ENCODE measurements at regions not wholly inside any gene's neighbourhood (a gene's known extent, or its start where the extent isn't known, plus 50 kb on each side); places are given as distances from the start of the nearest gene placed in this dataset.

DNA sequence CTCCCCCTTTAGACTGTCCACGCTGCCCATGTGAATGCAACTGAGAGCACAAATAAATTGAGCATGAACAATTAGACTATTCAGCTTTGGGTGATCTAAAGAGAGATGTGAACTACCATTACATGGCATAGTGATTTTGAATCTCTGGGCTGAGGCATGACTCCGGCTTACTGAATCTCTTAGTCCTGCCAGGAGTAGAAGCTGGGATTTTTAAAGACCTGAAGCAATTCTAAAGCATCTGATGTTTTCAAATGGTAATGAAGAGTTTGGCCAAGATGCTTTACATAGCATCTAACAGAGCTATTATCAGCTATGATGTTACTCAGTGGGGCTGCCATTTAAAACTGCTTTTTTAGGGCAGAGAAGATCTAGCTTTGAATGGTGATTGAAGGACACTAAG, 1059.1 kb downstream of the SORCS3 start:
- no peaks in the 10 kb centered on the region for H3K36me3 Mint-ChIP-seq (ENCODE audit: low read depth)
- H3K4me3 Mint-ChIP-seq: no peak overlapping the region
- no peak overlapping the region for H3K27ac Mint-ChIP-seq
- TF ChIP-seq, protein P1, sequence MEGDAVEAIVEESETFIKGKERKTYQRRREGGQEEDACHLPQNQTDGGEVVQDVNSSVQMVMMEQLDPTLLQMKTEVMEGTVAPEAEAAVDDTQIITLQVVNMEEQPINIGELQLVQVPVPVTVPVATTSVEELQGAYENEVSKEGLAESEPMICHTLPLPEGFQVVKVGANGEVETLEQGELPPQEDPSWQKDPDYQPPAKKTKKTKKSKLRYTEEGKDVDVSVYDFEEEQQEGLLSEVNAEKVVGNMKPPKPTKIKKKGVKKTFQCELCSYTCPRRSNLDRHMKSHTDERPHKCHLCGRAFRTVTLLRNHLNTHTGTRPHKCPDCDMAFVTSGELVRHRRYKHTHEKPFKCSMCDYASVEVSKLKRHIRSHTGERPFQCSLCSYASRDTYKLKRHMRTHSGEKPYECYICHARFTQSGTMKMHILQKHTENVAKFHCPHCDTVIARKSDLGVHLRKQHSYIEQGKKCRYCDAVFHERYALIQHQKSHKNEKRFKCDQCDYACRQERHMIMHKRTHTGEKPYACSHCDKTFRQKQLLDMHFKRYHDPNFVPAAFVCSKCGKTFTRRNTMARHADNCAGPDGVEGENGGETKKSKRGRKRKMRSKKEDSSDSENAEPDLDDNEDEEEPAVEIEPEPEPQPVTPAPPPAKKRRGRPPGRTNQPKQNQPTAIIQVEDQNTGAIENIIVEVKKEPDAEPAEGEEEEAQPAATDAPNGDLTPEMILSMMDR (IDR thresholded peaks at IDR 0.05): no peak
- no peak for ATAC-seq
- intact Hi-C loops (cut with micrococcal nuclease): no loop called here
- ChIA-PET POLR2A (no interaction called here), CTCF (no interaction called here)
- no peak for DNase-seq
- no peaks in the 10 kb centered on the region for H3K4me1 Mint-ChIP-seq (ENCODE audit: low read depth)
- H3K27me3 Mint-ChIP-seq: no peaks in the 10 kb centered on the region
- no peaks in the 10 kb centered on the region for H3K9me3 Mint-ChIP-seq

DNA sequence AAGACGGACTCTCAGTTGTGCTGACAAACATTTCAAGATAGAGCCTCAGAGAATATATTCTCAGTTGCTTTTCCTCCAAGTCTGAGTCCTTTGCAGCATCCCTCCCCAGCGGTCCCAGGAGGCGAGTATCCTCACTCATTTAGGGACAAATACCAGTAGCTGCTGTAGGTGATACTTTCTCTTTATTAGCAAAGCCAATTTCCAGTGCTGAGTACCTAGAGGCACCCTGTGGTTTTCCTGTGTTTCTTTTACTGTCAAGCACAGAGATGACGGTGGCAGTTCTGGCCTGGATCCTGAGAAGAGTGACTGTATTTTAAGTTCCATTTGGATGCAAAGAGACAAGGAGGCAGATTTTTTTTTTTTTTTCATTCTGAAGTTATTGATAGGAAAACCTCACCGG, 1058.4 kb downstream of the SORCS3 start:
- no peaks in the 10 kb centered on the region for H3K9me3 Mint-ChIP-seq
- TF ChIP-seq, protein P1 (IDR thresholded peaks at IDR 0.05): no peak
- ATAC-seq: no peak
- H3K27me3 Mint-ChIP-seq: no peaks in the 10 kb centered on the region
- no peaks in the 10 kb centered on the region for H3K4me1 Mint-ChIP-seq (ENCODE audit: low read depth)
- no peak overlapping the region for H3K27ac Mint-ChIP-seq
- H3K36me3 Mint-ChIP-seq (ENCODE audit: low read depth): no peaks in the 10 kb centered on the region
- intact Hi-C loops (cut with micrococcal nuclease): no loop called here
- CTCF ChIA-PET: no interaction called here
- H3K4me3 Mint-ChIP-seq: no peak overlapping the region
- POLR2A ChIA-PET: no interaction called here
- no peak for DNase-seq

DNA sequence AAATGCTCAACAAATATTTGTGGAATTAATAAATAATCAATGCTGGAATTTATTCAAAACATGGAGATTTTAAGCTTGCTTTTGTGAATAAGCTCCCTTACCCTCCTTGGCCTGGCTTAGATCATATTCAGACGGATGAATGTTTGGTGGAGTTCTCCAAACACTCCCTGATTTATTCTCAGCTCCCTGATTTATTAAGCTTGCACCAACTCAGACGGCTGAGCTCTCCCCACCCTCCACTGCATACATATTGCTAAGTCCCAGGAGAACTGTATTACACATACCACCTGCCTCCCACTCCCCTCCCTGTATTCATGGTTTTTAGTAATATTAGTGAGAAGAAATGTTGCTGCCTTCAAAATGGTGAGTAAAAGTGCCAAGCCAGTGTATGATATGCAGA, 1057.5 kb downstream of the SORCS3 start:
- Mint-ChIP-seq H3K4me1 (ENCODE audit: low read depth) (no peaks in the 10 kb centered on the region), H3K4me3 (no peak overlapping the region), H3K9me3 (no peaks in the 10 kb centered on the region), H3K27me3 (no peaks in the 10 kb centered on the region), H3K27ac (no peak overlapping the region), H3K36me3 (ENCODE audit: low read depth) (no peaks in the 10 kb centered on the region)
- DNase-seq (no peak), ATAC-seq (no peak)
- intact Hi-C loops (cut with micrococcal nuclease): no loop called here
- ChIA-PET POLR2A (no interaction called here), CTCF (no interaction called here)
- TF ChIP-seq, protein P1 (IDR thresholded peaks at IDR 0.05): no peak

DNA sequence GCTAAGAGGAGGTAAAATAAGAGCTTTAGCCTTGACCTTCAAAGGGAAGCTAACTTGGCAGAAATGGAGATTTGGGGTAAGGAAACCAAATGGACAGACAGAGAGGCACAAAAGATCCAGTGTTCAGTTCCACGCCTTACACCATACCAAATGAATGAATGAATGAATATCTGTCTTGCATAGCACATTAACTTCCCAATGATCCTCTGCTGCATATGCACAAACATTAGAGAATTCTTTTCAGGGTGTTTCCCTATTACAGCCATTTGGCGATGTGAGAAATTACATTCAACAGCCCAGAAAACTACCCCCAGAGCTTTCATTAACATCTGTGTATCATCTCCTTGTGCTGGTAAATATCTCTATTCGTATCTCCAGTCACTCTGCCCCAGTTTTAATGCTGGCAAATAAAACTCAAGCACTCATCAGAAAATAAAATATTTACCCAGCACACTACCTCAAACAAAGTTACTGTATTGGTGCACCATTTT, 1056.2 kb downstream of the SORCS3 start:
- DNase-seq (no peak), ATAC-seq (no peak)
- intact Hi-C loops (cut with micrococcal nuclease): no loop called here
- ChIA-PET CTCF (interaction anchor here (1.3 kb wide), 1 partner anchor 9 kb away, joined by 3 read pairs; no protein-coding TSS in a partner anchor), POLR2A (no interaction called here)
- H3K9me3 Mint-ChIP-seq: no peaks in the 10 kb centered on the region
- no peaks in the 10 kb centered on the region for H3K27me3 Mint-ChIP-seq
- no peak overlapping the region for H3K4me3 Mint-ChIP-seq
- no peaks in the 10 kb centered on the region for H3K4me1 Mint-ChIP-seq (ENCODE audit: low read depth)
- H3K27ac Mint-ChIP-seq: no peak overlapping the region
- TF ChIP-seq, protein P1 (IDR thresholded peaks at IDR 0.05): no peak
- no peaks in the 10 kb centered on the region for H3K36me3 Mint-ChIP-seq (ENCODE audit: low read depth)

DNA sequence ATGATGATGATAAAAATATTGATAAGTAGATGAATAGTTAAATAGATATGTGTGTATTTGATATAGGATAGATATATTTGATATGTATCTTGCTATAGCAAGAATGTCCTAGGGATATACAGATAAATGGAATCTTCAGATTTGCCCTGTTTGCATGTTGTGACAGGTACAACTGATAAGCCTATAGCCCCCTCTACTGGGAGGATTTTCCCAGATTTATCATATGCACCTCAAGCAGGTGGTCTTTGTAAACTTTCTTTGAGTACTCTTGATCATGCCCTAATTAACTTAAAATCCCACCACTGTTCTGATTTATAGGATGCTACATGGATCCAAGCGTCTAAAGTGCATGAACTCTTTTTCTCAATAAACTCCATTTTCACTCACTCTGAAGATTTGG, 1050.7 kb downstream of the SORCS3 start:
- ATAC-seq (no peak), DNase-seq (no peak)
- no peak overlapping the region for H3K4me3 Mint-ChIP-seq

More for the DNA sequence above, 1050.7 kb downstream of the SORCS3 start:
- intact Hi-C loops (cut with micrococcal nuclease): no loop called here
- TF ChIP-seq, protein P1 (IDR thresholded peaks at IDR 0.05): no peak
- Mint-ChIP-seq H3K27ac (no peak overlapping the region), H3K9me3 (no peaks in the 10 kb centered on the region), H3K4me1 (ENCODE audit: low read depth) (no peaks in the 10 kb centered on the region), H3K36me3 (ENCODE audit: low read depth) (no peaks in the 10 kb centered on the region), H3K27me3 (no peaks in the 10 kb centered on the region)
- ChIA-PET POLR2A (no interaction called here), CTCF (no interaction called here)
